NB4 (cell line): ENCODE measurements at regions not wholly inside any gene's neighbourhood (a gene's known extent, or its start where the extent isn't known, plus 50 kb on each side); places are given as distances from the start of the nearest gene placed in this dataset.

Experiments used
- MYC ChIP-seq: IDR thresholded peaks from 2 replicates; pipeline ENCODE4 v1.6.1; 2011; ENCODE audit warnings: low read depth, low read length
- POLR2A ChIP-seq: IDR thresholded peaks from 2 replicates; pipeline ENCODE4 v1.6.1; 2011; ENCODE audit warnings: mild to moderate bottlenecking; ENCODE audit not compliant: insufficient read length; ENCODE audit errors: extremely low read depth
- TF ChIP-seq, protein P1 (sequence below): IDR thresholded peaks from one replicate; pipeline ENCODE4 v1.5.1; 2012; ENCODE audit warnings: low read depth, low read length
- TF ChIP-seq, protein P2 (sequence below): IDR thresholded peaks from 2 replicates; pipeline ENCODE4 v1.6.1; 2011; ENCODE audit warnings: low read depth, low read length

DNA sequence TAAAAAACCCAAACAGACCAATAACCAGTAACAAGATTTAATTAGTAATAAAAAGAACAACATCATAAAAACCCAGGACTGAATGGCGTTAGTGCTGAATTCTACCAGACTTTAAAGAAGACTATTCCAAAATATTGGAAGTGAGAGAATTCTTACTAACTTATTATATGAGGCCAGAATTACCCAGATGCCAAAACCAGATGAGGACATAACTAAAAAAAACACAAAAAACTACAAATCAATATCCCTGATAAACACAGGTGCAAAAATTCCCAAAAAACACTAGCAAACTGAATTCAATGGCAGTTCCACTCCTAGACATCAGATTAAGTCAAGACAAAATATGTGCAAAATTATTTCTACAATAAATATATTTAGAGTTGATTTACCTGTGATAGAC is 400.1 kb upstream of the PABPC4L start:
- TF ChIP-seq, protein P1, sequence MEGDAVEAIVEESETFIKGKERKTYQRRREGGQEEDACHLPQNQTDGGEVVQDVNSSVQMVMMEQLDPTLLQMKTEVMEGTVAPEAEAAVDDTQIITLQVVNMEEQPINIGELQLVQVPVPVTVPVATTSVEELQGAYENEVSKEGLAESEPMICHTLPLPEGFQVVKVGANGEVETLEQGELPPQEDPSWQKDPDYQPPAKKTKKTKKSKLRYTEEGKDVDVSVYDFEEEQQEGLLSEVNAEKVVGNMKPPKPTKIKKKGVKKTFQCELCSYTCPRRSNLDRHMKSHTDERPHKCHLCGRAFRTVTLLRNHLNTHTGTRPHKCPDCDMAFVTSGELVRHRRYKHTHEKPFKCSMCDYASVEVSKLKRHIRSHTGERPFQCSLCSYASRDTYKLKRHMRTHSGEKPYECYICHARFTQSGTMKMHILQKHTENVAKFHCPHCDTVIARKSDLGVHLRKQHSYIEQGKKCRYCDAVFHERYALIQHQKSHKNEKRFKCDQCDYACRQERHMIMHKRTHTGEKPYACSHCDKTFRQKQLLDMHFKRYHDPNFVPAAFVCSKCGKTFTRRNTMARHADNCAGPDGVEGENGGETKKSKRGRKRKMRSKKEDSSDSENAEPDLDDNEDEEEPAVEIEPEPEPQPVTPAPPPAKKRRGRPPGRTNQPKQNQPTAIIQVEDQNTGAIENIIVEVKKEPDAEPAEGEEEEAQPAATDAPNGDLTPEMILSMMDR: no peak
- TF ChIP-seq POLR2A (no peak), MYC (no peak)
- TF ChIP-seq, protein P2, sequence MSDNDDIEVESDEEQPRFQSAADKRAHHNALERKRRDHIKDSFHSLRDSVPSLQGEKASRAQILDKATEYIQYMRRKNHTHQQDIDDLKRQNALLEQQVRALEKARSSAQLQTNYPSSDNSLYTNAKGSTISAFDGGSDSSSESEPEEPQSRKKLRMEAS: no peak
